Calu3 (cell line): ENCODE measurements at regions not wholly inside any gene's neighbourhood (a gene's known extent, or its start where the extent isn't known, plus 50 kb on each side); places are given as distances from the start of the nearest gene placed in this dataset.

Experiments used
- BruUV-seq: library from RNA; stranded (reverse); fragments of 400-500 nt; replicated peaks from 2 replicates; lab custom pipeline; 2021; lab: Mats Ljungman, UMichigan
- CTCF ChIA-PET: fragments of 300-600 bp; sonication (Branson Sonifier 250); formaldehyde crosslinking; loops from one replicate; lab custom pipeline; 2022; ENCODE audit warnings: antibody characterized with exemption; lab: Charles Lee
- DNase-seq: peaks from one replicate; pipeline ENCODE4 v3.0.0; 2022
- H3K27ac Mint-ChIP-seq: one replicate; pipeline ENCODE4 v1.8.0; 2022; ENCODE audit warnings: mixed read lengths; ENCODE audit not compliant: unreplicated experiment
- H3K27me3 Mint-ChIP-seq: one replicate; pipeline ENCODE4 v1.8.0; 2022; ENCODE audit warnings: mixed read lengths; ENCODE audit not compliant: unreplicated experiment
- H3K36me3 Mint-ChIP-seq: one replicate; pipeline ENCODE4 v1.8.0; 2022; ENCODE audit warnings: mild to moderate bottlenecking, moderate library complexity, mixed read lengths; ENCODE audit not compliant: insufficient read depth, unreplicated experiment
- H3K4me1 Mint-ChIP-seq: one replicate; pipeline ENCODE4 v1.8.0; 2022; ENCODE audit warnings: mild to moderate bottlenecking, low read depth, mixed read lengths; ENCODE audit not compliant: unreplicated experiment
- H3K4me3 Mint-ChIP-seq: one replicate; pipeline ENCODE4 v1.8.0; 2022; ENCODE audit warnings: mild to moderate bottlenecking, low read depth, moderate library complexity, mixed read lengths; ENCODE audit not compliant: unreplicated experiment
- H3K9me3 Mint-ChIP-seq: one replicate; pipeline ENCODE4 v1.8.0; 2022; ENCODE audit warnings: low read depth, mixed read lengths; ENCODE audit not compliant: unreplicated experiment
- CTCF ChIP-seq: fragments of 200-600 bp; IDR thresholded peaks from one replicate; pipeline ENCODE4 v1.8.0; 2022; ENCODE audit warnings: antibody characterized with exemption; ENCODE audit not compliant: unreplicated experiment
- intact Hi-C: fragments of 100-400 bp; cut with micrococcal nuclease; formaldehyde crosslinking; loops from one replicate; pipeline ENCODE4 v1.10.0; 2022; ENCODE audit not compliant: unreplicated experiment

- Mint-ChIP-seq H3K9me3 (no peaks in the 10 kb centered on the region), H3K4me3 (no peak overlapping the region), H3K27ac (no peak overlapping the region), H3K27me3 (peaks cover 11% of the 10 kb centered on the region), H3K36me3 (no peaks in the 10 kb centered on the region), H3K4me1 (no peaks in the 10 kb centered on the region)
- no peak for TF ChIP-seq CTCF
- no peak for DNase-seq
- BruUV-seq: no TSS peak
- intact Hi-C loops: no loop called here
- CTCF ChIA-PET: no interaction called here
These were observed 358.9 kb downstream of the DEPDC1B start for GRCh38 chr5:60340965-60341471.

GRCh38 chr5:60340326-60340725 lies 359.6 kb downstream of the DEPDC1B start:
- no peak for TF ChIP-seq CTCF
- CTCF ChIA-PET: no interaction called here
- Mint-ChIP-seq H3K27me3 (peaks cover 11% of the 10 kb centered on the region), H3K9me3 (no peaks in the 10 kb centered on the region), H3K27ac (no peak overlapping the region), H3K4me3 (no peak overlapping the region), H3K4me1 (no peaks in the 10 kb centered on the region), H3K36me3 (no peaks in the 10 kb centered on the region)
- DNase-seq: no peak
- no TSS peak for BruUV-seq
- intact Hi-C loops: no loop called here

GRCh38 chr5:60339691-60340201 lies 360.2 kb downstream of the DEPDC1B start:
- Mint-ChIP-seq H3K9me3 (no peaks in the 10 kb centered on the region), H3K4me3 (no peak overlapping the region), H3K27ac (no peak overlapping the region), H3K27me3 (peaks cover 11% of the 10 kb centered on the region), H3K36me3 (no peaks in the 10 kb centered on the region), H3K4me1 (no peaks in the 10 kb centered on the region)
- BruUV-seq: no TSS peak
- DNase-seq: no peak
- intact Hi-C loops: no loop called here
- no peak for TF ChIP-seq CTCF
- CTCF ChIA-PET: no interaction called here

- H3K36me3 Mint-ChIP-seq: no peaks in the 10 kb centered on the region
- H3K27ac Mint-ChIP-seq: no peak overlapping the region
- H3K9me3 Mint-ChIP-seq: no peaks in the 10 kb centered on the region
- TF ChIP-seq CTCF: no peak
- intact Hi-C loops: no loop called here
- no peak overlapping the region for H3K4me3 Mint-ChIP-seq
- CTCF ChIA-PET: no interaction called here
- no peaks in the 10 kb centered on the region for H3K4me1 Mint-ChIP-seq
- no peak for DNase-seq
- BruUV-seq: no TSS peak
- peaks cover 7% of the 10 kb centered on the region for H3K27me3 Mint-ChIP-seq
These were observed 361.1 kb downstream of the DEPDC1B start for GRCh38 chr5:60338846-60339245.
